Endothelial cell of umbilical vein (primary cell): ENCODE measurements at regions not wholly inside any gene's neighbourhood (a gene's known extent, or its start where the extent isn't known, plus 50 kb on each side); places are given as distances from the start of the nearest gene placed in this dataset.

Experiments used
- EZH2 ChIP-seq: IDR thresholded peaks from 2 replicates; pipeline ENCODE4 v1.6.1; 2012; ENCODE audit warnings: borderline replicate concordance, low read depth, mild to moderate bottlenecking, moderate library complexity, low read length, inconsistent platforms; ENCODE audit not compliant: severe bottlenecking
- FOS ChIP-seq: IDR thresholded peaks from 2 replicates; pipeline ENCODE4 v1.6.1; 2011; ENCODE audit warnings: mild to moderate bottlenecking, low read length, moderate library complexity, borderline replicate concordance; ENCODE audit not compliant: insufficient read depth
- GATA2 ChIP-seq: IDR thresholded peaks from 2 replicates; pipeline ENCODE4 v1.7.0; 2011; ENCODE audit warnings: low read depth, mild to moderate bottlenecking, moderate library complexity, mixed read lengths, low read length; ENCODE audit not compliant: insufficient read length, insufficient read depth
- JUN ChIP-seq: IDR thresholded peaks from 2 replicates; pipeline ENCODE4 v1.6.1; 2011; ENCODE audit warnings: borderline replicate concordance, low read depth; ENCODE audit not compliant: insufficient read length, insufficient read depth
- MYC ChIP-seq: IDR thresholded peaks from one replicate; pipeline ENCODE4 v1.6.1; 2011; ENCODE audit warnings: mild to moderate bottlenecking, low read depth, low read length
- POLR2A ChIP-seq: IDR thresholded peaks from 2 replicates; pipeline ENCODE4 v1.6.1; 2012; ENCODE audit warnings: low read depth, mild to moderate bottlenecking, control low read depth, low read length
- TF ChIP-seq, protein P1 (sequence below), 2 donors: IDR thresholded peaks; 1 replicate in 1 of 2; 2 replicates in 1 of 2; pipeline ENCODE4 v1.5.1; 2011; ENCODE audit warnings: low read length in 2 of 2, mild to moderate bottlenecking in 2 of 2, moderate library complexity in 2 of 2, control low read depth in 1 of 2, inconsistent platforms in 1 of 2, low read depth in 1 of 2; ENCODE audit not compliant: insufficient read depth in 1 of 2; ENCODE audit errors: extremely low read depth in 1 of 2
- TF ChIP-seq, protein P2 (sequence below): IDR thresholded peaks from 2 replicates; pipeline ENCODE4 v1.6.1; 2011; ENCODE audit not compliant: insufficient read depth, insufficient read length

DNA sequence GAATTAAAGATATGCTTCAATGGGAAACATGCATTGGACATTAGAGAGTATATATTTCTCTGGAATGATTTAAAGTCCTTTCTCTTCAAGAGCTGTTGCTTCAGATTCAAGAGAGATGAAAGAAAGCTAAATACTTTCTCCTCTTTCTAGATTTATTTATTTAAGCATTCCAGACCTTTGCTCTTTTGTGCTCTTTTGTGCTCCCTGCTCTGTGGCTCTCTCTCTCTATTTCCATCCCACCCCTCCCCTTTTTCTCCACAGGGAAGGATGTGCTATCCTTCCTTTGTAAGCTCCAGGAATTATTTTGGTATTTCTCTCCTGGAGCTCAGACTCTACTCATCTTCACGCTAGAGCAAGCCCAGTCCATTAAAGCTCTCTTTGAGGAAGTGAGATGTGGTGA is 871.9 kb upstream of the GBE1 start:
- TF ChIP-seq, protein P1, sequence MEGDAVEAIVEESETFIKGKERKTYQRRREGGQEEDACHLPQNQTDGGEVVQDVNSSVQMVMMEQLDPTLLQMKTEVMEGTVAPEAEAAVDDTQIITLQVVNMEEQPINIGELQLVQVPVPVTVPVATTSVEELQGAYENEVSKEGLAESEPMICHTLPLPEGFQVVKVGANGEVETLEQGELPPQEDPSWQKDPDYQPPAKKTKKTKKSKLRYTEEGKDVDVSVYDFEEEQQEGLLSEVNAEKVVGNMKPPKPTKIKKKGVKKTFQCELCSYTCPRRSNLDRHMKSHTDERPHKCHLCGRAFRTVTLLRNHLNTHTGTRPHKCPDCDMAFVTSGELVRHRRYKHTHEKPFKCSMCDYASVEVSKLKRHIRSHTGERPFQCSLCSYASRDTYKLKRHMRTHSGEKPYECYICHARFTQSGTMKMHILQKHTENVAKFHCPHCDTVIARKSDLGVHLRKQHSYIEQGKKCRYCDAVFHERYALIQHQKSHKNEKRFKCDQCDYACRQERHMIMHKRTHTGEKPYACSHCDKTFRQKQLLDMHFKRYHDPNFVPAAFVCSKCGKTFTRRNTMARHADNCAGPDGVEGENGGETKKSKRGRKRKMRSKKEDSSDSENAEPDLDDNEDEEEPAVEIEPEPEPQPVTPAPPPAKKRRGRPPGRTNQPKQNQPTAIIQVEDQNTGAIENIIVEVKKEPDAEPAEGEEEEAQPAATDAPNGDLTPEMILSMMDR (IDR thresholded peaks at IDR 0.05; ENCODE audit: extremely low read depth in 1 of 2, insufficient read depth in 1 of 2, low read depth in 1 of 2, low read length in 2 of 2), result no peak
- TF ChIP-seq EZH2 (no peak), JUN (no peak), POLR2A (no peak), GATA2 (no peak), MYC (no peak), FOS (no peak)
- TF ChIP-seq, protein P2, sequence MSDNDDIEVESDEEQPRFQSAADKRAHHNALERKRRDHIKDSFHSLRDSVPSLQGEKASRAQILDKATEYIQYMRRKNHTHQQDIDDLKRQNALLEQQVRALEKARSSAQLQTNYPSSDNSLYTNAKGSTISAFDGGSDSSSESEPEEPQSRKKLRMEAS, result no peak
